Ascending aorta (tissue), 2 donors: ENCODE measurements at regions not wholly inside any gene's neighbourhood (a gene's known extent, or its start where the extent isn't known, plus 50 kb on each side); places are given as distances from the start of the nearest gene placed in this dataset.

Experiments used
- DNase-seq, 2 donors: peaks; one replicate each; pipeline ENCODE4 v3.0.0-alpha.2; 2019; ENCODE audit warnings: low spot score in 2 of 2
- H3K27ac ChIP-seq, 2 donors: fragments of 200-600 bp; sonication (generic); one replicate each; pipeline ENCODE4 v1.5.1; 2016 to 2017; ENCODE audit warnings: mild to moderate bottlenecking in 1 of 2
- H3K27me3 ChIP-seq: fragments of 200-600 bp; sonication (generic); one replicate; pipeline ENCODE4 v1.5.1; 2017
- H3K36me3 ChIP-seq, 2 donors: fragments of 200-600 bp; sonication (generic); one replicate each; pipeline ENCODE4 v1.5.1; 2016
- H3K4me1 ChIP-seq, 2 donors: fragments of 200-600 bp; sonication (generic); one replicate each; pipeline ENCODE4 v1.5.1; 2016 to 2017; ENCODE audit warnings: mild to moderate bottlenecking in 1 of 2
- H3K4me3 ChIP-seq, 2 donors: fragments of 200-600 bp; sonication (generic); one replicate each; pipeline ENCODE4 v1.5.1; 2016 to 2017; ENCODE audit warnings: mild to moderate bottlenecking in 1 of 2
- H3K9me3 ChIP-seq, 2 donors: fragments of 200-600 bp; sonication (generic); one replicate each; pipeline ENCODE4 v1.5.1; 2016
- CTCF ChIP-seq, 3 experiments: fragments of 200-600 bp in 2 of 3; fragments of 450-650 bp in 1 of 3; sonication (generic) in 2 of 3; IDR thresholded peaks; one replicate each; pipeline ENCODE4 v1.5.1; 2016 to 2019; ENCODE audit warnings: antibody characterized with exemption in 3 of 3, mild to moderate bottlenecking in 1 of 3, moderate library complexity in 1 of 3
- intact Hi-C: fragments of 100-400 bp; cut with DNase I; formaldehyde crosslinking; loops from one replicate; pipeline ENCODE4 v1.15.1; 2023

GRCh38 chr1:242743983-242744780, 219.7 kb upstream of the PLD5 start:
- DNase-seq, result no peak

GRCh38 chr1:242738702-242739645, 214.5 kb upstream of the PLD5 start:
- Histone ChIP-seq H3K36me3 (no peaks in the 10 kb centered on the region), H3K4me1 (no peaks in the 10 kb centered on the region), H3K27me3 (no peaks in the 10 kb centered on the region), H3K9me3 (no peaks in the 10 kb centered on the region), H3K27ac (no peak overlapping the region), H3K4me3 (no peak overlapping the region)
- no peak for DNase-seq
- no peak for TF ChIP-seq CTCF (IDR thresholded peaks at IDR 0.05)
- intact Hi-C loops, result no loop called here

More at GRCh38 chr1:242743983-242744780, 219.7 kb upstream of the PLD5 start:
- Histone ChIP-seq H3K9me3 (no peaks in the 10 kb centered on the region), H3K4me1 (no peaks in the 10 kb centered on the region), H3K4me3 (no peak overlapping the region), H3K27me3 (no peaks in the 10 kb centered on the region), H3K36me3 (no peaks in the 10 kb centered on the region), H3K27ac (no peak overlapping the region)
- intact Hi-C loops, result no loop called here
- no peak for TF ChIP-seq CTCF (IDR thresholded peaks at IDR 0.05)

GRCh38 chr1:242736611-242737010, 212.1 kb upstream of the PLD5 start:
- Histone ChIP-seq H3K4me1 (no peaks in the 10 kb centered on the region), H3K27me3 (no peaks in the 10 kb centered on the region), H3K4me3 (no peak overlapping the region), H3K36me3 (no peaks in the 10 kb centered on the region), H3K9me3 (no peaks in the 10 kb centered on the region), H3K27ac (no peak overlapping the region)
- no peak for TF ChIP-seq CTCF (IDR thresholded peaks at IDR 0.05)
- intact Hi-C loops, result no loop called here
- no peak for DNase-seq

GRCh38 chr1:242735323-242735722, 210.8 kb upstream of the PLD5 start:
- H3K36me3 ChIP-seq, result no peaks in the 10 kb centered on the region
- no peak for DNase-seq
- no peaks in the 10 kb centered on the region for H3K4me1 ChIP-seq
- H3K27me3 ChIP-seq, result no peaks in the 10 kb centered on the region
- no peaks in the 10 kb centered on the region for H3K9me3 ChIP-seq
- no peak for TF ChIP-seq CTCF (IDR thresholded peaks at IDR 0.05)
- no peak overlapping the region for H3K27ac ChIP-seq
- intact Hi-C loops, result no loop called here
- no peak overlapping the region for H3K4me3 ChIP-seq

- intact Hi-C loops, result no loop called here
Measured at GRCh38 chr1:242731446-242731845, 206.9 kb upstream of the PLD5 start.

More at GRCh38 chr1:242731446-242731845, 206.9 kb upstream of the PLD5 start:
- Histone ChIP-seq H3K27me3 (no peaks in the 10 kb centered on the region), H3K4me3 (no peak overlapping the region), H3K9me3 (no peaks in the 10 kb centered on the region), H3K36me3 (no peaks in the 10 kb centered on the region), H3K27ac (no peak overlapping the region), H3K4me1 (no peaks in the 10 kb centered on the region)
- DNase-seq, result no peak
- no peak for TF ChIP-seq CTCF (IDR thresholded peaks at IDR 0.05)
